GM12865 (cell line): ENCODE measurements at regions not wholly inside any gene's neighbourhood (a gene's known extent, or its start where the extent isn't known, plus 50 kb on each side); places are given as distances from the start of the nearest gene placed in this dataset.

Experiments
- DNase-seq: peaks from one replicate; pipeline ENCODE4 v3.0.0; 2010; ENCODE audit warnings: low read depth
- H3K4me3 ChIP-seq: 2 replicates; pipeline ENCODE4 v1.5.1; 2011; ENCODE audit warnings: mild to moderate bottlenecking, low read depth, low read length, control low read depth
- CTCF ChIP-seq: IDR thresholded peaks from 2 replicates; pipeline ENCODE4 v1.5.1; 2011; ENCODE audit warnings: low read length, control low read depth, low read depth, inconsistent platforms; ENCODE audit not compliant: insufficient read depth; ENCODE audit errors: missing control alignments

GRCh38 chr4:3833326-3833989 is 67.3 kb downstream of the ADRA2C start:
- no peak for TF ChIP-seq CTCF
- no peak overlapping the region for H3K4me3 ChIP-seq
- DNase-seq = no peak

- TF ChIP-seq CTCF = no peak
- DNase-seq = no peak
Measured at GRCh38 chr4:3834186-3834662, 68.0 kb downstream of the ADRA2C start.

GRCh38 chr4:3834663-3835521 is 68.7 kb downstream of the ADRA2C start:
- DNase-seq = no peak
- no peak overlapping the region for H3K4me3 ChIP-seq
- no peak for TF ChIP-seq CTCF

More at GRCh38 chr4:3834186-3834662, 68.0 kb downstream of the ADRA2C start:
- no peak overlapping the region for H3K4me3 ChIP-seq

- H3K4me3 ChIP-seq = no peak overlapping the region
- TF ChIP-seq CTCF = no peak
- no peak for DNase-seq
Measured at GRCh38 chr4:3835527-3836405, 69.6 kb downstream of the ADRA2C start.

- no peak overlapping the region for H3K4me3 ChIP-seq
- TF ChIP-seq CTCF = no peak
- DNase-seq = no peak
Measured at GRCh38 chr4:3836406-3836755, 70.2 kb downstream of the ADRA2C start.

- DNase-seq = peak; percentile 23
- no peak overlapping the region for H3K4me3 ChIP-seq
- TF ChIP-seq CTCF = no peak
Measured at GRCh38 chr4:3836756-3837601, 70.8 kb downstream of the ADRA2C start.
